ENCODE measurements at regions not wholly inside any gene's neighbourhood (a gene's known extent, or its start where the extent isn't known, plus 50 kb on each side); places are given as distances from the start of the nearest gene placed in this dataset.

DNA sequence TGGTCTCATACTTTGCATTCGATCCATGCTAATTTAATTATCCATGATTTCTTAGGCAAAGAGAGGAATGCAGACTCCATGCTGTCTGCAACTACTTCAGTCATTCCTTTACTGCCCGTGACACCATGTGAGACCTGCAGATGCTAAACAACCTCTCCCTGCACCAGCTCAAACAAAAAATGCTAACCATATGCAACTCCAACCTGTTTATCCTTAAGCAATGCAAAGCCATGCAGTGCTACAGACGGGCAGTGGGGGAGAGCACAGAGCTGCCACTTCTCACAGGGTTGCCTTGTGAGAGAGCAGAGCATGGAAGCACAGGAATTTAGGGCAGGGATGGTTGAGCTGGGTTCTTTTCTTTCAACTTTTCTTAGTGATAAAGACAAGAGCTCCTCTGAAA, 74.9 kb upstream of the KLHL14 start:
- TF ChIP-seq POLR2A (IDR thresholded peaks at IDR 0.05; ENCODE audit: low read depth, low read length) (no peak), TAF1 (IDR thresholded peaks at IDR 0.05; ENCODE audit: borderline replicate concordance, low read depth, low read length) (no peak)

Data from GM12892 (cell line).